ENCODE measurements at regions not wholly inside any gene's neighbourhood (a gene's known extent, or its start where the extent isn't known, plus 50 kb on each side); places are given as distances from the start of the nearest gene placed in this dataset.

- TF ChIP-seq ESRRA (CRISPR knock-in tag; IDR thresholded peaks at IDR 0.05; ENCODE audit: borderline replicate concordance), result no peak
These were observed 136.4 kb upstream of the ATP2B2 start (continued) for GRCh38 chr3:10641760-10642159.

GRCh38 chr3:10644189-10644588, 138.8 kb upstream of the ATP2B2 start:
- TF ChIP-seq MYBL2 (CRISPR knock-in tag; IDR thresholded peaks at IDR 0.05) (no peak), ZNF416 (CRISPR knock-in tag; IDR thresholded peaks at IDR 0.05) (no peak), NFYB (CRISPR knock-in tag; conservative IDR thresholded peaks at IDR 0.05; ENCODE audit: low read depth) (no peak), TEAD4 (CRISPR knock-in tag; IDR thresholded peaks at IDR 0.05) (no peak), E2F5 (CRISPR knock-in tag; IDR thresholded peaks at IDR 0.05) (no peak), AR (CRISPR knock-in tag; IDR thresholded peaks at IDR 0.05) (no peak), ZNF396 (CRISPR knock-in tag; IDR thresholded peaks at IDR 0.05; ENCODE audit: borderline replicate concordance) (no peak), SMAD4 (CRISPR knock-in tag; IDR thresholded peaks at IDR 0.05) (no peak), OVOL2 (CRISPR knock-in tag; IDR thresholded peaks at IDR 0.05; ENCODE audit: borderline replicate concordance) (no peak)
- no peak overlapping the region for H3K27ac Mint-ChIP-seq
- POLR2A ChIA-PET, result no interaction called here
- H3K27me3 Mint-ChIP-seq (ENCODE audit: low read depth), result peaks cover 18% of the 10 kb centered on the region
- CTCF ChIA-PET, result no interaction called here
- H3K4me3 Mint-ChIP-seq, result no peak overlapping the region
- no peak for DNase-seq (ENCODE audit: low spot score)
- no peaks in the 10 kb centered on the region for H3K4me1 Mint-ChIP-seq
- H3K36me3 Mint-ChIP-seq, result no peaks in the 10 kb centered on the region
- peaks cover under 1% of the 10 kb centered on the region; the same call in 1 of the 2 replicates for H3K9me3 Mint-ChIP-seq
- ATAC-seq, result no peak

GRCh38 chr3:10645800-10646199, 140.4 kb upstream of the ATP2B2 start:
- POLR2A ChIA-PET, result no interaction called here
- no peak overlapping the region for H3K4me3 Mint-ChIP-seq
- H3K4me1 Mint-ChIP-seq, result no peaks in the 10 kb centered on the region
- no peaks in the 10 kb centered on the region for H3K36me3 Mint-ChIP-seq
- no peak for DNase-seq (ENCODE audit: low spot score)
- H3K9me3 Mint-ChIP-seq, result no peaks in the 10 kb centered on the region; the same call in 1 of the 2 replicates
- CTCF ChIA-PET, result no interaction called here
- H3K27me3 Mint-ChIP-seq (ENCODE audit: low read depth), result peaks cover 13% of the 10 kb centered on the region
- no peak for ATAC-seq
- H3K27ac Mint-ChIP-seq, result no peak overlapping the region
- TF ChIP-seq ZNF219 (CRISPR knock-in tag; IDR thresholded peaks at IDR 0.05; ENCODE audit: borderline replicate concordance), result no peak
- TF ChIP-seq MXD4 (CRISPR knock-in tag; IDR thresholded peaks at IDR 0.05; ENCODE audit: borderline replicate concordance), result no peak
- no peak for TF ChIP-seq ZMAT4 (CRISPR knock-in tag; IDR thresholded peaks at IDR 0.05)
- TF ChIP-seq TP53 (CRISPR knock-in tag; IDR thresholded peaks at IDR 0.05), result no peak
- no peak for TF ChIP-seq GABPB1 (CRISPR knock-in tag; IDR thresholded peaks at IDR 0.05)
- TF ChIP-seq AR (CRISPR knock-in tag; IDR thresholded peaks at IDR 0.05), result no peak
- no peak for TF ChIP-seq NR2C2 (CRISPR knock-in tag; IDR thresholded peaks at IDR 0.05)
- TF ChIP-seq ATF6 (CRISPR knock-in tag; IDR thresholded peaks at IDR 0.05), result no peak
- no peak for TF ChIP-seq EMX1 (CRISPR knock-in tag; IDR thresholded peaks at IDR 0.05)
- no peak for TF ChIP-seq HMGA2 (CRISPR knock-in tag; IDR thresholded peaks at IDR 0.05)
- TF ChIP-seq CREB1 (CRISPR knock-in tag; IDR thresholded peaks at IDR 0.05), result no peak
- no peak for TF ChIP-seq ZNF281 (CRISPR knock-in tag; IDR thresholded peaks at IDR 0.05)
- TF ChIP-seq E2F5 (CRISPR knock-in tag; IDR thresholded peaks at IDR 0.05), result no peak
- TF ChIP-seq JUN (CRISPR knock-in tag; IDR thresholded peaks at IDR 0.05), result no peak
- TF ChIP-seq NFATC4 (CRISPR knock-in tag; IDR thresholded peaks at IDR 0.05), result no peak
